GM18517 (cell line): ENCODE measurements at regions not wholly inside any gene's neighbourhood (a gene's known extent, or its start where the extent isn't known, plus 50 kb on each side); places are given as distances from the start of the nearest gene placed in this dataset.

Source experiments
- ATAC-seq: cut with Tn5 transposase; IDR thresholded peaks from one replicate; pipeline ENCODE4 v1.9.1; 2021; ENCODE audit warnings: mild to moderate bottlenecking, moderate library complexity; ENCODE audit not compliant: unreplicated experiment

- ATAC-seq = no peak
Measured at GRCh38 chr11:112580864-112581263, 320.2 kb upstream of the PLET1 start.

- no peak for ATAC-seq
Measured at GRCh38 chr11:112581747-112582146, 321.1 kb upstream of the PLET1 start.

GRCh38 chr11:112582366-112582765, 321.7 kb upstream of the PLET1 start:
- ATAC-seq = no peak

GRCh38 chr11:112583261-112583893, 322.7 kb upstream of the PLET1 start:
- ATAC-seq = peak; percentile 92

- no peak for ATAC-seq
Measured at GRCh38 chr11:112584672-112585071, 324.0 kb upstream of the PLET1 start.

- ATAC-seq = no peak
Measured at GRCh38 chr11:112587664-112588063, 327.0 kb upstream of the PLET1 start.

GRCh38 chr11:112588252-112588694, 327.6 kb upstream of the PLET1 start:
- ATAC-seq = peak; percentile 44

GRCh38 chr11:112589155-112589554, 328.5 kb upstream of the PLET1 start:
- ATAC-seq = no peak

- ATAC-seq = no peak
Measured at GRCh38 chr11:112590764-112591163, 330.1 kb upstream of the PLET1 start.

- ATAC-seq = no peak
Measured at GRCh38 chr11:112593440-112593839, 332.8 kb upstream of the PLET1 start.

GRCh38 chr11:112596324-112596723, 335.7 kb upstream of the PLET1 start:
- ATAC-seq = no peak

- no peak for ATAC-seq
Measured at GRCh38 chr11:112597286-112597790, 336.7 kb upstream of the PLET1 start.

- no peak for ATAC-seq
Measured at GRCh38 chr11:112599265-112599664, 338.6 kb upstream of the PLET1 start.

- no peak for ATAC-seq
Measured at GRCh38 chr11:112599856-112600533, 339.3 kb upstream of the PLET1 start.

- ATAC-seq = no peak
Measured at GRCh38 chr11:112605093-112605666, 344.5 kb upstream of the PLET1 start.

- no peak for ATAC-seq
Measured at GRCh38 chr11:112606656-112607055, 346.0 kb upstream of the PLET1 start.

- ATAC-seq = no peak
Measured at GRCh38 chr11:112608509-112608908, 347.8 kb upstream of the PLET1 start.

GRCh38 chr11:112610494-112610893, 349.8 kb upstream of the PLET1 start:
- no peak for ATAC-seq

- ATAC-seq = no peak
Measured at GRCh38 chr11:112610996-112611750, 350.0 kb upstream of the NCAM1 start.

GRCh38 chr11:112611771-112612170, 349.4 kb upstream of the NCAM1 start:
- no peak for ATAC-seq

- ATAC-seq = no peak
Measured at GRCh38 chr11:112612250-112612849, 348.9 kb upstream of the NCAM1 start.
